Adrenal gland (tissue), 9 donors: ENCODE measurements at regions not wholly inside any gene's neighbourhood (a gene's known extent, or its start where the extent isn't known, plus 50 kb on each side); places are given as distances from the start of the nearest gene placed in this dataset.

ENCODE experiments used
- DNase-seq, 7 donors: peaks; one replicate each; pipeline ENCODE4 v3.0.0-alpha.2; 2019 to 2020
- H3K27ac ChIP-seq, 5 donors: fragments of 200-600 bp; sonication (generic) in 4 of 5; 1 replicate in 3 of 5; 2 replicates in 2 of 5; pipeline versions ENCODE4 v1.5.1 to v1.8.0; 2016 to 2020; ENCODE audit warnings: mild to moderate bottlenecking in 1 of 5
- H3K27me3 ChIP-seq: fragments of 200-600 bp; 2 replicates; pipeline ENCODE4 v1.8.0; 2021
- H3K36me3 ChIP-seq, 2 donors: fragments of 200-600 bp; replicated peaks in 1 of 2; 1 replicate in 1 of 2; 2 replicates in 1 of 2; pipeline versions ENCODE4 v1.5.1 to v1.8.0; 2018 to 2022
- H3K4me1 ChIP-seq, 2 donors: fragments of 200-600 bp; replicated peaks in 1 of 2; 1 replicate in 1 of 2; 2 replicates in 1 of 2; pipeline versions ENCODE4 v1.5.1 to v1.8.0; 2018 to 2021
- H3K4me3 ChIP-seq, 4 donors: fragments of 200-600 bp; sonication (generic) in 3 of 4; one replicate each; pipeline ENCODE4 v1.5.1; 2016 to 2018
- H3K9me3 ChIP-seq, 3 donors: fragments of 200-600 bp; sonication (generic) in 1 of 3; replicated peaks in 1 of 3; 1 replicate in 2 of 3; 2 replicates in 1 of 3; pipeline versions ENCODE4 v1.5.1 to v1.8.0; 2016 to 2021
- POLR2A ChIP-seq, 2 donors: fragments of 450-650 bp; IDR thresholded peaks; one replicate each; pipeline ENCODE4 v1.6.1; 2017; ENCODE audit warnings: antibody characterized with exemption in 2 of 2, mild to moderate bottlenecking in 2 of 2, moderate library complexity in 1 of 2
- WGBS, 4 donors: extraction: QIAGEN DNeasy Blood & Tissue Kit in 2 of 4; methylation state at CpG; one replicate each; pipeline versions ENCODE4 v1.1.5 to v1.1.7; 2013 to 2017; 5-methylcytosine and 5-hydroxymethylcytosine counted together
- intact Hi-C, 2 donors: fragments of 100-400 bp; cut with DNase I; formaldehyde crosslinking; loops; one replicate each; pipeline versions ENCODE4 v1.14.1 to v1.15.0; 2022 to 2023
- TF ChIP-seq, protein P1 (sequence below), 6 experiments: fragments of 450-650 bp in 4 of 6; fragments of 200-600 bp in 2 of 6; sonication (generic) in 1 of 6; IDR thresholded peaks; 1 replicate in 5 of 6; 2 replicates in 1 of 6; pipeline versions ENCODE4 v1.5.1 to v1.8.0; 2016 to 2021; ENCODE audit warnings: antibody characterized with exemption in 6 of 6, mild to moderate bottlenecking in 2 of 6, moderate library complexity in 1 of 6
- donor health status: healthy with polysubstance abuse.
- donor health status: Bipolar disorder and iron deficiency.
- donor health status: DM: yes; HTN: yes; CAD: no.
- donor health status: DM: no; HTN: no; CAD: no.
- donor health status: DM: no; HTN: no; CAD: no.

DNA sequence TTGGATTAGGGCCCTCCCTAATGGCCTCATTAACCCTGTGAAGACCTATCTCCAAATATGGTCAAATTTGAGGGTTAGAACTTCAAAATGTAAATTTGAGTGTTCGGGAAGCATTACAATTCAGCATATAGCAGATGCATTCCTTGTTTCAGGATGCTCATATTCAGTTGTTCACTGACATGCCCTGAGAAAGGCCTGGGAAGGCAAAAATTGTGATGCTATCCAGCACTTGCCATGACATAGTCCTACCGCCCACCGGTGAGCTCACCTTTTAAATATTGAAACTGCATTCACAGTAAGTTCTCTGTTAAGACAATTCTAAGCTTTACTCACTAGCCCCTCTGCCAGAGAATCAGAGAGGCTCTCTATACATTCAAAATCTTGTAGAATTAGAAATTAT lies 300.3 kb upstream of the CCDC54 start:
- Histone ChIP-seq H3K9me3 (no peaks in the 10 kb centered on the region), H3K4me3 (no peak overlapping the region), H3K4me1 (no peaks in the 10 kb centered on the region), H3K36me3 (no peaks in the 10 kb centered on the region), H3K27ac (no peak overlapping the region), H3K27me3 (no peaks in the 10 kb centered on the region)
- WGBS, 4 donors: 95 to 98% (median 96%) methylated on average over 3 of the region's 3 CpGs
- intact Hi-C loops: no loop called here
- DNase-seq: no peak
- no peak for TF ChIP-seq POLR2A (IDR thresholded peaks at IDR 0.05)
- TF ChIP-seq, protein P1, sequence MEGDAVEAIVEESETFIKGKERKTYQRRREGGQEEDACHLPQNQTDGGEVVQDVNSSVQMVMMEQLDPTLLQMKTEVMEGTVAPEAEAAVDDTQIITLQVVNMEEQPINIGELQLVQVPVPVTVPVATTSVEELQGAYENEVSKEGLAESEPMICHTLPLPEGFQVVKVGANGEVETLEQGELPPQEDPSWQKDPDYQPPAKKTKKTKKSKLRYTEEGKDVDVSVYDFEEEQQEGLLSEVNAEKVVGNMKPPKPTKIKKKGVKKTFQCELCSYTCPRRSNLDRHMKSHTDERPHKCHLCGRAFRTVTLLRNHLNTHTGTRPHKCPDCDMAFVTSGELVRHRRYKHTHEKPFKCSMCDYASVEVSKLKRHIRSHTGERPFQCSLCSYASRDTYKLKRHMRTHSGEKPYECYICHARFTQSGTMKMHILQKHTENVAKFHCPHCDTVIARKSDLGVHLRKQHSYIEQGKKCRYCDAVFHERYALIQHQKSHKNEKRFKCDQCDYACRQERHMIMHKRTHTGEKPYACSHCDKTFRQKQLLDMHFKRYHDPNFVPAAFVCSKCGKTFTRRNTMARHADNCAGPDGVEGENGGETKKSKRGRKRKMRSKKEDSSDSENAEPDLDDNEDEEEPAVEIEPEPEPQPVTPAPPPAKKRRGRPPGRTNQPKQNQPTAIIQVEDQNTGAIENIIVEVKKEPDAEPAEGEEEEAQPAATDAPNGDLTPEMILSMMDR (IDR thresholded peaks at IDR 0.05): no peak

DNA sequence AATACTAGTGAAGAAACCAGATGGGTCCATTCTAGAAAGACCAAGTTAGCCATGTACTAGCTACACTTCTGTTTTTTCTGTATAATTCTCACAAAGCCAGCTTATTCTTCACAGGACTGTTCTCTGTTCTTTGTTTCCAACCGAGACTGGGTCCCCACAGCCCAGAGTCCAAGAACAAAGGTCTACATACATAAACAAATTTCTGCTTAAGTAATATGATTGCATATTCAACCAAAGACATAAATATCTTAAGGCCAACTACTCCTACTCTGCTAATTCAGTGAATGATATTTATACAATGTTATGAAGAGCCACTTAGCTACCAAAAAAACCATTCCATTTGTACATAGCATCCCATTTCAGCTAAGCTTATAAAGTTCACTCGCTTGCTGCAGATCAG lies 299.8 kb upstream of the CCDC54 start:
- no peak overlapping the region for H3K27ac ChIP-seq
- 67 to 86% (median 78%) methylated on average over 2 of the region's 2 CpGs for WGBS, 4 donors
- H3K36me3 ChIP-seq: no peaks in the 10 kb centered on the region
- intact Hi-C loops: no loop called here
- H3K9me3 ChIP-seq: no peaks in the 10 kb centered on the region
- no peak for TF ChIP-seq POLR2A (IDR thresholded peaks at IDR 0.05)
- TF ChIP-seq, protein P1 (IDR thresholded peaks at IDR 0.05): no peak
- DNase-seq: no peak
- no peak overlapping the region for H3K4me3 ChIP-seq
- no peaks in the 10 kb centered on the region for H3K27me3 ChIP-seq
- H3K4me1 ChIP-seq: no peaks in the 10 kb centered on the region

GRCh38 chr3:107082527-107082926 lies 294.7 kb upstream of the CCDC54 start:
- H3K36me3 ChIP-seq: no peaks in the 10 kb centered on the region
- no peaks in the 10 kb centered on the region for H3K27me3 ChIP-seq
- peaks cover 0 to 7% (median 0%) of the 10 kb centered on the region in 3 donors for H3K9me3 ChIP-seq
- no peak overlapping the region for H3K4me3 ChIP-seq
- intact Hi-C loops: no loop called here
- H3K4me1 ChIP-seq: no peaks in the 10 kb centered on the region
- no peak for TF ChIP-seq POLR2A (IDR thresholded peaks at IDR 0.05)
- TF ChIP-seq, protein P1 (IDR thresholded peaks at IDR 0.05): no peak
- WGBS, 4 donors: 89 to 97% (median 92%) methylated on average over 3 of the region's 3 CpGs
- no peak for DNase-seq
- no peak overlapping the region for H3K27ac ChIP-seq

GRCh38 chr3:107085261-107085660 lies 292.0 kb upstream of the CCDC54 start:
- no peak for DNase-seq
- TF ChIP-seq, protein P1 (IDR thresholded peaks at IDR 0.05): no peak
- no peak for TF ChIP-seq POLR2A (IDR thresholded peaks at IDR 0.05)
- Histone ChIP-seq H3K27ac (no peak overlapping the region), H3K4me3 (no peak overlapping the region), H3K27me3 (no peaks in the 10 kb centered on the region), H3K36me3 (no peaks in the 10 kb centered on the region), H3K9me3 (peaks cover 0 to 7% (median 0%) of the 10 kb centered on the region in 3 donors), H3K4me1 (no peaks in the 10 kb centered on the region)
- 85 to 97% (median 94%) methylated on average over 3 of the region's 3 CpGs for WGBS, 4 donors
- intact Hi-C loops: no loop called here
